ENCODE measurements at regions not wholly inside any gene's neighbourhood (a gene's known extent, or its start where the extent isn't known, plus 50 kb on each side); places are given as distances from the start of the nearest gene placed in this dataset.

- Histone ChIP-seq H3K18ac (ENCODE audit: low read depth, low read length) (no peak overlapping the region), H3K36me3 (ENCODE audit: control insufficient read depth, insufficient read depth, low read length) (no peaks in the 10 kb centered on the region), H2AFZ (replicated peaks; ENCODE audit: low read length, poor library complexity) (no peak overlapping the region), H3K27me3 (ENCODE audit: control insufficient read depth, insufficient read depth, low read length) (no peaks in the 10 kb centered on the region), H3K27ac (ENCODE audit: insufficient read depth, low read length) (no peak overlapping the region), H3K14ac (replicated peaks; ENCODE audit: low read depth, low read length) (no peak overlapping the region), H2BK5ac (ENCODE audit: low read depth, low read length, poor library complexity, severe bottlenecking) (no peak overlapping the region), H3K23ac (ENCODE audit: low read depth, low read length) (no peak overlapping the region), H2BK120ac (ENCODE audit: low read depth, low read length) (no peak overlapping the region), H3K4me2 (ENCODE audit: low read depth, low read length) (no peak overlapping the region), H4K8ac (ENCODE audit: low read depth in 2 of 2, low read length in 2 of 2) (no peak overlapping the region), H4K20me1 (ENCODE audit: insufficient read depth, low read length) (no peaks in the 10 kb centered on the region), H3K9me1 (ENCODE audit: insufficient read depth, low read length) (no peaks in the 10 kb centered on the region), H3K4me1 (ENCODE audit: control insufficient read depth, insufficient read depth, low read length) (peaks cover 5% of the 10 kb centered on the region; the same call in 1 of the 2 replicates), H3K4me3 (ENCODE audit: insufficient read depth, low read depth, low read length) (no peak overlapping the region), H2BK20ac (ENCODE audit: low read depth, low read length) (no peak overlapping the region), H2AK5ac (ENCODE audit: low read depth, low read length) (no peak overlapping the region), H3K9ac (ENCODE audit: low read depth, low read length) (no peak overlapping the region), H3K79me1 (ENCODE audit: low read depth in 1 of 2, low read length in 2 of 2) (no peaks in the 10 kb centered on the region), H2AK9ac (replicated peaks; ENCODE audit: low read depth, low read length, poor library complexity) (no peak overlapping the region), H3K56ac (ENCODE audit: extremely low read depth, insufficient read depth, low read length) (no peak overlapping the region), H4K91ac (ENCODE audit: insufficient read depth, low read depth, low read length) (no peak overlapping the region), H3K9me3 (ENCODE audit: control insufficient read depth, insufficient read depth, low read length) (no peaks in the 10 kb centered on the region), H2BK15ac (ENCODE audit: low read depth, low read length) (no peak overlapping the region), H3K4ac (ENCODE audit: low read depth, low read length) (no peak overlapping the region), H4K5ac (ENCODE audit: low read depth, low read length) (no peak overlapping the region)
- ChIA-PET POLR2A (ENCODE audit: unreplicated experiment) (no interaction called here), CTCF (interaction anchor here (1.4 kb wide), 1 partner anchor 8 kb away, joined by 5 read pairs; no protein-coding TSS in a partner anchor)
- no peak for ATAC-seq (ENCODE audit: low read depth)
- 67% methylated on average over 1 of the region's 4 CpGs; no CpG with 5 or more reads in 1 of the 2 experiments for WGBS, 2 experiments (ENCODE audit: extremely low coverage in 2 of 2, insufficient read length in 1 of 2)
- dilution Hi-C loops (cut with HindIII; ENCODE audit: low sequenced_read_pairs, unreplicated experiment): no loop called here
- intact Hi-C loops (cut with micrococcal nuclease): no loop called here
- TF ChIP-seq MAZ (IDR thresholded peaks at IDR 0.05; ENCODE audit: borderline replicate concordance, low read depth, low read length): no peak
- TF ChIP-seq SMC3 (IDR thresholded peaks at IDR 0.05; ENCODE audit: low read depth, low read length): no peak
- TF ChIP-seq MXI1 (IDR thresholded peaks at IDR 0.05; ENCODE audit: borderline replicate concordance, low read depth, low read length): no peak
- TF ChIP-seq CHD1 (IDR thresholded peaks at IDR 0.05; ENCODE audit: low read depth, low read length): no peak
- no peak for TF ChIP-seq POLR2A (IDR thresholded peaks at IDR 0.05; ENCODE audit: low read depth, low read length)
- no peak for TF ChIP-seq FOS (IDR thresholded peaks at IDR 0.05; ENCODE audit: low read depth, low read length)
- no peak for TF ChIP-seq CTCF (conservative IDR thresholded peaks at IDR 0.05; ENCODE audit: low read depth, low read length)
- in situ Hi-C loops (cut with MboI; ENCODE audit: low sequenced_read_pairs): no loop called here
- no peak for DNase-seq
- BruUV-seq (replicated peaks): no TSS peak
Measured at GRCh38 chr20:60510356-60510755, 552.1 kb downstream of the CDH26 start.
